ENCODE measurements at regions not wholly inside any gene's neighbourhood (a gene's known extent, or its start where the extent isn't known, plus 50 kb on each side); places are given as distances from the start of the nearest gene placed in this dataset.

GRCh38 chr6:113741651-113742050 is 115.5 kb upstream of the MARCKS start:
- TF ChIP-seq, protein P1, sequence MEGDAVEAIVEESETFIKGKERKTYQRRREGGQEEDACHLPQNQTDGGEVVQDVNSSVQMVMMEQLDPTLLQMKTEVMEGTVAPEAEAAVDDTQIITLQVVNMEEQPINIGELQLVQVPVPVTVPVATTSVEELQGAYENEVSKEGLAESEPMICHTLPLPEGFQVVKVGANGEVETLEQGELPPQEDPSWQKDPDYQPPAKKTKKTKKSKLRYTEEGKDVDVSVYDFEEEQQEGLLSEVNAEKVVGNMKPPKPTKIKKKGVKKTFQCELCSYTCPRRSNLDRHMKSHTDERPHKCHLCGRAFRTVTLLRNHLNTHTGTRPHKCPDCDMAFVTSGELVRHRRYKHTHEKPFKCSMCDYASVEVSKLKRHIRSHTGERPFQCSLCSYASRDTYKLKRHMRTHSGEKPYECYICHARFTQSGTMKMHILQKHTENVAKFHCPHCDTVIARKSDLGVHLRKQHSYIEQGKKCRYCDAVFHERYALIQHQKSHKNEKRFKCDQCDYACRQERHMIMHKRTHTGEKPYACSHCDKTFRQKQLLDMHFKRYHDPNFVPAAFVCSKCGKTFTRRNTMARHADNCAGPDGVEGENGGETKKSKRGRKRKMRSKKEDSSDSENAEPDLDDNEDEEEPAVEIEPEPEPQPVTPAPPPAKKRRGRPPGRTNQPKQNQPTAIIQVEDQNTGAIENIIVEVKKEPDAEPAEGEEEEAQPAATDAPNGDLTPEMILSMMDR (conservative IDR thresholded peaks at IDR 0.05; ENCODE audit: low read depth, low read length), result no peak
- no peak overlapping the region for H3K4me3 ChIP-seq (ENCODE audit: low read length)
- DNase-seq (ENCODE audit: low read depth), result no peak

GRCh38 chr6:113742342-113742741 is 114.8 kb upstream of the MARCKS start:
- TF ChIP-seq, protein P1 (conservative IDR thresholded peaks at IDR 0.05; ENCODE audit: low read depth, low read length), result no peak
- DNase-seq (ENCODE audit: low read depth), result no peak
- no peak overlapping the region for H3K4me3 ChIP-seq (ENCODE audit: low read length)

DNA sequence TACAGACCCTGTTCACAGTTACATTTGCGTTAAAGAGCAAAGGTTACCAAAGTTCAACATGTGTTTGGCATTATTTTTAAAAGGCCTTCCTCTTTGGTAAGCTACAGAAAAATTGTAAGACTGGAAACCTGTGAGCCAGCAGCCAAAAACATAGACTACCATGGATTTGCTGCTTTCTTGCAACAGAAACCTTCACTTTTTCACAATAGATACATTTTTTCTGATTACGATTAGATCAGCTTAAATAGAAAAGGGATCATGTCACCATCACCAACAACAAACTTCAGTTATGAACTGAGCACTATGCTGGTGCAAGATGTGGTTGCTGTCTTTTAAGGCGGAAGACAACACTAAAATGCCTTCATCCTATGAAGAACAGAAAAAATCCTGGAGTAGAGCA is 112.3 kb upstream of the MARCKS start:
- TF ChIP-seq, protein P1 (conservative IDR thresholded peaks at IDR 0.05; ENCODE audit: low read depth, low read length), result no peak
- H3K4me3 ChIP-seq (ENCODE audit: low read length), result no peak overlapping the region
- DNase-seq (ENCODE audit: low read depth), result no peak

- DNase-seq (ENCODE audit: low read depth), result no peak
- H3K4me3 ChIP-seq (ENCODE audit: low read length), result no peak overlapping the region
- TF ChIP-seq, protein P1 (conservative IDR thresholded peaks at IDR 0.05; ENCODE audit: low read depth, low read length), result no peak
Measured at GRCh38 chr6:113750151-113750855, 106.8 kb upstream of the MARCKS start.

DNA sequence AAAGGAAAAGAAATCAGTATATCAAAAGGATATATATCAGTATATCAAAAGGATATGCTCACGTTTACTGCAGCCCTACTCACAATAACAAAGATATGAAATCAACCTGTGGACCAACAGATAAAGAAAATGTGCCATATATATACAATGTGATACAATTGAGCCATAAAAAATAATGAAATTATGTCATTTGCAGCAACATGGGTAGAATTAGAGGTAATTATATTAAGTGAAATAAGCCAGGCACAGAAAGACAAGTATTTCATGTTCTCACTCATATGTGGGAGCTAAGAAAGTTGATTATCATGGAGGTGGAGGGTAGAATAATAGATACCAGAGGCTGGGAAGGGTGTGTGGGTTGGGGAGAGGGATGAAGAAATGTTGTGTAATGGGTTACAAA is 102.9 kb upstream of the MARCKS start:
- no peak for DNase-seq (ENCODE audit: low read depth)
- TF ChIP-seq, protein P1 (conservative IDR thresholded peaks at IDR 0.05; ENCODE audit: low read depth, low read length), result no peak
- no peak overlapping the region for H3K4me3 ChIP-seq (ENCODE audit: low read length)

GRCh38 chr6:113755449-113756289 is 101.5 kb upstream of the MARCKS start:
- no peak for DNase-seq (ENCODE audit: low read depth)
- H3K4me3 ChIP-seq (ENCODE audit: low read length), result no peak overlapping the region
- TF ChIP-seq, protein P1 (conservative IDR thresholded peaks at IDR 0.05; ENCODE audit: low read depth, low read length), result no peak

Data from retinal pigment epithelial cell (primary cell).